Endothelial cell of umbilical vein (primary cell): ENCODE measurements at regions not wholly inside any gene's neighbourhood (a gene's known extent, or its start where the extent isn't known, plus 50 kb on each side); places are given as distances from the start of the nearest gene placed in this dataset.

Experiments used
- BruUV-seq: library from RNA; stranded (reverse); fragments of 400-500 nt; replicated peaks from 2 replicates; lab custom pipeline; 2021; lab: Mats Ljungman, UMichigan
- CTCF ChIA-PET: fragments of 300-600, 350-600 bp; sonication (Branson Sonifier 250); formaldehyde crosslinking; loops from one replicate; lab custom pipeline; 2021; ENCODE audit warnings: antibody characterized with exemption, inconsistent platforms; lab: Charles Lee
- POLR2A ChIA-PET: fragments of 300-600, 350-600 bp; sonication (Branson Sonifier 250); formaldehyde crosslinking; loops from one replicate; lab custom pipeline; 2021; ENCODE audit warnings: antibody characterized with exemption, inconsistent platforms; lab: Charles Lee
- DNase-seq: peaks from one replicate; pipeline ENCODE4 v3.0.0-alpha.2; 2011; ENCODE audit warnings: low read depth, low spot score
- FAIRE-seq: peaks from 2 replicates; lab custom pipeline; 2011; peaks lifted over from hg19 to GRCh38; lab: Jason Lieb, UNC
- H2AFZ ChIP-seq: 2 replicates; pipeline ENCODE4 v1.6.0; 2012; ENCODE audit warnings: low read depth, low read length, control low read depth, inconsistent platforms
- H3K27ac ChIP-seq: 2 replicates; pipeline ENCODE4 v1.5.1; 2011; ENCODE audit warnings: low read depth, mild to moderate bottlenecking, control low read depth, low read length, moderate library complexity; ENCODE audit not compliant: insufficient read depth
- H3K27me3 ChIP-seq, 2 experiments: 2 replicates each; pipeline versions ENCODE4 v1.6.0 to v1.6.1; 2011; ENCODE audit warnings: low read length in 2 of 2, mixed read lengths in 1 of 2; ENCODE audit not compliant: control insufficient read depth in 2 of 2, insufficient read depth in 2 of 2
- H3K36me3 ChIP-seq, 2 experiments: 2 replicates in 1 of 2; 3 replicates in 1 of 2; pipeline ENCODE4 v1.5.1; 2011; ENCODE audit warnings: low read length in 2 of 2, mild to moderate bottlenecking in 1 of 2, moderate library complexity in 1 of 2; ENCODE audit not compliant: control insufficient read depth in 2 of 2, insufficient read depth in 2 of 2; ENCODE audit errors: extremely low read depth in 1 of 2
- H3K4me1 ChIP-seq: 3 replicates; pipeline ENCODE4 v1.5.1; 2011; ENCODE audit warnings: mild to moderate bottlenecking, low read length; ENCODE audit not compliant: control insufficient read depth, insufficient read depth; ENCODE audit errors: extremely low read depth
- H3K4me2 ChIP-seq: 2 replicates; pipeline ENCODE4 v1.6.1; 2011; ENCODE audit warnings: low read length, control low read depth, mixed read lengths; ENCODE audit not compliant: insufficient read depth
- H3K4me3 ChIP-seq, 3 experiments: fragments of 200-600 bp in 1 of 3; sonication (generic), shearing (Covaris generic) in 1 of 3; replicated peaks in 1 of 3; 2 replicates each; pipeline ENCODE4 v1.5.1; 2011 to 2016; ENCODE audit warnings: control low read depth in 3 of 3, low read length in 3 of 3, mild to moderate bottlenecking in 2 of 3, inconsistent platforms in 1 of 3, low read depth in 1 of 3, moderate library complexity in 1 of 3; ENCODE audit not compliant: insufficient read depth in 1 of 3
- H3K79me2 ChIP-seq: 2 replicates; pipeline ENCODE4 v1.6.0; 2012; ENCODE audit warnings: low read length, inconsistent platforms; ENCODE audit not compliant: control insufficient read depth, insufficient read depth
- H3K9ac ChIP-seq: replicated peaks from 2 replicates; pipeline ENCODE3; 2011; ENCODE audit warnings: low read length, control low read depth; ENCODE audit not compliant: insufficient read depth; ENCODE audit errors: extremely low read depth
- H3K9me1 ChIP-seq: replicated peaks from 3 replicates; pipeline ENCODE4 v1.6.0; 2011; ENCODE audit warnings: mild to moderate bottlenecking, low read length; ENCODE audit not compliant: control insufficient read depth, insufficient read depth; ENCODE audit errors: extremely low read depth
- H3K9me3 ChIP-seq: replicated peaks from 2 replicates; pipeline ENCODE4 v1.5.1; 2012; ENCODE audit warnings: low read length, inconsistent platforms; ENCODE audit not compliant: control insufficient read depth, insufficient read depth
- H4K20me1 ChIP-seq: replicated peaks from 2 replicates; pipeline ENCODE3; 2011; ENCODE audit warnings: mild to moderate bottlenecking, low read length; ENCODE audit not compliant: control insufficient read depth, insufficient read depth; ENCODE audit errors: extremely low read depth
- EZH2 ChIP-seq: IDR thresholded peaks from 2 replicates; pipeline ENCODE4 v1.6.1; 2012; ENCODE audit warnings: borderline replicate concordance, low read depth, mild to moderate bottlenecking, moderate library complexity, low read length, inconsistent platforms; ENCODE audit not compliant: severe bottlenecking
- FOS ChIP-seq: IDR thresholded peaks from 2 replicates; pipeline ENCODE4 v1.6.1; 2011; ENCODE audit warnings: mild to moderate bottlenecking, low read length, moderate library complexity, borderline replicate concordance; ENCODE audit not compliant: insufficient read depth
- GATA2 ChIP-seq: IDR thresholded peaks from 2 replicates; pipeline ENCODE4 v1.7.0; 2011; ENCODE audit warnings: low read depth, mild to moderate bottlenecking, moderate library complexity, mixed read lengths, low read length; ENCODE audit not compliant: insufficient read length, insufficient read depth
- JUN ChIP-seq: IDR thresholded peaks from 2 replicates; pipeline ENCODE4 v1.6.1; 2011; ENCODE audit warnings: borderline replicate concordance, low read depth; ENCODE audit not compliant: insufficient read length, insufficient read depth
- MYC ChIP-seq: IDR thresholded peaks from one replicate; pipeline ENCODE4 v1.6.1; 2011; ENCODE audit warnings: mild to moderate bottlenecking, low read depth, low read length
- POLR2A ChIP-seq: IDR thresholded peaks from 2 replicates; pipeline ENCODE4 v1.6.1; 2012; ENCODE audit warnings: low read depth, mild to moderate bottlenecking, control low read depth, low read length
- POLR2AphosphoS5 ChIP-seq: IDR thresholded peaks from 2 replicates; pipeline ENCODE4 v1.6.1; 2012; ENCODE audit warnings: low read depth, mild to moderate bottlenecking, control low read depth, low read length, moderate library complexity; ENCODE audit not compliant: insufficient read depth
- dilution Hi-C: fragments of 300-500 bp; cut with MboI; formaldehyde crosslinking; loops from one replicate; pipeline ENCODE4 v1.15.0; 2019; ENCODE audit warnings: low sequenced_read_pairs; ENCODE audit not compliant: extremely low pct_ligation_motif_present
- intact Hi-C: fragments of 100-400 bp; cut with micrococcal nuclease; formaldehyde crosslinking; loops from one replicate; pipeline ENCODE4 v1.10.0; 2022
- TF ChIP-seq, protein P1 (sequence below): IDR thresholded peaks from 2 replicates; pipeline ENCODE4 v1.6.1; 2011; ENCODE audit not compliant: insufficient read depth, insufficient read length
- TF ChIP-seq, protein P2 (sequence below), 2 donors: IDR thresholded peaks; 1 replicate in 1 of 2; 2 replicates in 1 of 2; pipeline ENCODE4 v1.5.1; 2011; ENCODE audit warnings: low read length in 2 of 2, mild to moderate bottlenecking in 2 of 2, moderate library complexity in 2 of 2, control low read depth in 1 of 2, inconsistent platforms in 1 of 2, low read depth in 1 of 2; ENCODE audit not compliant: insufficient read depth in 1 of 2; ENCODE audit errors: extremely low read depth in 1 of 2

DNA sequence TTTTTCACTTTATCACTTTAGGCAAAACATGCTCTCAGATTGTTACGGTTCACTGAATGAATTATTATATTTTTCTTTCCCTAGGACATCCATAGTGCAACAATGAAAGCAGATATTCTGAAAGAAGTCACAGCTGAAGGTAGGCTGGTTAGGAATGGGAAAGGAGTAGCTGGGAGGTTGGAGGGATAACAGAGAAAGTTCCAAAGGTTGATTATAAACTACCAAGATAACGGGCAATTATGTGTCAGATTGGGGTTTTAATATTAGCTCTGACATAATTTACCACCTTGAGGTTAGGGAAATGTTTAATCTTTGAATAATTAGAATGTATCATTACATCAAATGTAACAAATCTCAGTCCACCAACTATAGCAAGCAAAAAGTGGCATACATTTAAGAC, 96.5 kb downstream of the HTR1B start:
- H3K9me1 ChIP-seq: no peaks in the 10 kb centered on the region
- peaks cover 23% of the 10 kb centered on the region for H3K79me2 ChIP-seq
- no peaks in the 10 kb centered on the region for H4K20me1 ChIP-seq
- H3K36me3 ChIP-seq: no peaks in the 10 kb centered on the region
- FAIRE-seq: no peak
- no peak overlapping the region for H2AFZ ChIP-seq
- DNase-seq: no peak
- dilution Hi-C loops (no loop called here), intact Hi-C loops (loop anchor here (5.0 kb wide), 1 partner anchor 91 kb away; no protein-coding TSS in a partner anchor)
- CTCF ChIA-PET: no interaction called here
- H3K9ac ChIP-seq: no peak overlapping the region
- no TSS peak for BruUV-seq
- H3K9me3 ChIP-seq: no peaks in the 10 kb centered on the region
- no peak overlapping the region for H3K27ac ChIP-seq
- no peaks in the 10 kb centered on the region for H3K27me3 ChIP-seq
- peak overlapping the region in 2 of 3 experiments; percentile 14 to 50 for H3K4me3 ChIP-seq
- POLR2A ChIA-PET: no interaction called here
- H3K4me2 ChIP-seq: peak overlapping the region; percentile 80
- TF ChIP-seq MYC: no peak
- TF ChIP-seq FOS: no peak
- no peak for TF ChIP-seq POLR2A
- TF ChIP-seq POLR2AphosphoS5: no peak
- TF ChIP-seq, protein P1, sequence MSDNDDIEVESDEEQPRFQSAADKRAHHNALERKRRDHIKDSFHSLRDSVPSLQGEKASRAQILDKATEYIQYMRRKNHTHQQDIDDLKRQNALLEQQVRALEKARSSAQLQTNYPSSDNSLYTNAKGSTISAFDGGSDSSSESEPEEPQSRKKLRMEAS: no peak
- TF ChIP-seq GATA2: no peak
- TF ChIP-seq EZH2: no peak
- no peak for TF ChIP-seq JUN
- TF ChIP-seq, protein P2, sequence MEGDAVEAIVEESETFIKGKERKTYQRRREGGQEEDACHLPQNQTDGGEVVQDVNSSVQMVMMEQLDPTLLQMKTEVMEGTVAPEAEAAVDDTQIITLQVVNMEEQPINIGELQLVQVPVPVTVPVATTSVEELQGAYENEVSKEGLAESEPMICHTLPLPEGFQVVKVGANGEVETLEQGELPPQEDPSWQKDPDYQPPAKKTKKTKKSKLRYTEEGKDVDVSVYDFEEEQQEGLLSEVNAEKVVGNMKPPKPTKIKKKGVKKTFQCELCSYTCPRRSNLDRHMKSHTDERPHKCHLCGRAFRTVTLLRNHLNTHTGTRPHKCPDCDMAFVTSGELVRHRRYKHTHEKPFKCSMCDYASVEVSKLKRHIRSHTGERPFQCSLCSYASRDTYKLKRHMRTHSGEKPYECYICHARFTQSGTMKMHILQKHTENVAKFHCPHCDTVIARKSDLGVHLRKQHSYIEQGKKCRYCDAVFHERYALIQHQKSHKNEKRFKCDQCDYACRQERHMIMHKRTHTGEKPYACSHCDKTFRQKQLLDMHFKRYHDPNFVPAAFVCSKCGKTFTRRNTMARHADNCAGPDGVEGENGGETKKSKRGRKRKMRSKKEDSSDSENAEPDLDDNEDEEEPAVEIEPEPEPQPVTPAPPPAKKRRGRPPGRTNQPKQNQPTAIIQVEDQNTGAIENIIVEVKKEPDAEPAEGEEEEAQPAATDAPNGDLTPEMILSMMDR (IDR thresholded peaks at IDR 0.05; ENCODE audit: extremely low read depth in 1 of 2, insufficient read depth in 1 of 2, low read depth in 1 of 2, low read length in 2 of 2): no peak
- H3K4me1 ChIP-seq: no peaks in the 10 kb centered on the region
